ENCODE measurements at regions not wholly inside any gene's neighbourhood (a gene's known extent, or its start where the extent isn't known, plus 50 kb on each side); places are given as distances from the start of the nearest gene placed in this dataset.

- Histone ChIP-seq H3K9me2 (replicated peaks; ENCODE audit: insufficient read depth, low read length) (no peaks in the 10 kb centered on the region), H3K36me3 (ENCODE audit: low read length) (no peaks in the 10 kb centered on the region), H3F3A (ENCODE audit: insufficient read depth) (no peaks in the 10 kb centered on the region), H3K4me2 (ENCODE audit: low read depth, low read length, poor library complexity, severe bottlenecking) (no peak overlapping the region), H3K9ac (ENCODE audit: low read length) (no peak overlapping the region), H3K79me2 (ENCODE audit: insufficient read depth, low read length) (no peaks in the 10 kb centered on the region), H3K9me3 (ENCODE audit: insufficient read depth, low read length) (no peaks in the 10 kb centered on the region), H2AFZ (ENCODE audit: low read depth, low read length, severe bottlenecking) (no peak overlapping the region), H3K27me3 (ENCODE audit: low read length) (no peaks in the 10 kb centered on the region), H3K27ac (ENCODE audit: low read depth, low read length) (no peak overlapping the region), H3K4me3 (ENCODE audit: insufficient read depth, low read length, poor library complexity, severe bottlenecking) (no peak overlapping the region), H4K20me1 (ENCODE audit: low read depth, low read length) (no peaks in the 10 kb centered on the region)
- TF ChIP-seq EZH2phosphoT487 (conservative IDR thresholded peaks at IDR 0.05; ENCODE audit: low read length), result no peak
- no peak for TF ChIP-seq CTCF (IDR thresholded peaks at IDR 0.05; ENCODE audit: insufficient read depth, low read length, poor library complexity, severe bottlenecking)
Measured at GRCh38 chr17:79531191-79532095, 79.4 kb downstream of the RBFOX3 start.

GRCh38 chr17:79530361-79531105 is 80.3 kb downstream of the RBFOX3 start:
- no peaks in the 10 kb centered on the region for H3K9me3 ChIP-seq (ENCODE audit: insufficient read depth, low read length)
- H3K27ac ChIP-seq (ENCODE audit: low read depth, low read length), result no peak overlapping the region
- no peaks in the 10 kb centered on the region for H3K36me3 ChIP-seq (ENCODE audit: low read length)
- no peak overlapping the region for H3K4me2 ChIP-seq (ENCODE audit: low read depth, low read length, poor library complexity, severe bottlenecking)
- no peaks in the 10 kb centered on the region for H3K79me2 ChIP-seq (ENCODE audit: insufficient read depth, low read length)
- H3K9me2 ChIP-seq (replicated peaks; ENCODE audit: insufficient read depth, low read length), result no peaks in the 10 kb centered on the region
- no peaks in the 10 kb centered on the region for H4K20me1 ChIP-seq (ENCODE audit: low read depth, low read length)
- no peaks in the 10 kb centered on the region for H3K27me3 ChIP-seq (ENCODE audit: low read length)
- H3K4me3 ChIP-seq (ENCODE audit: insufficient read depth, low read length, poor library complexity, severe bottlenecking), result no peak overlapping the region
- no peak for TF ChIP-seq EZH2phosphoT487 (conservative IDR thresholded peaks at IDR 0.05; ENCODE audit: low read length)
- H3K9ac ChIP-seq (ENCODE audit: low read length), result no peak overlapping the region
- H3F3A ChIP-seq (ENCODE audit: insufficient read depth), result no peaks in the 10 kb centered on the region
- H2AFZ ChIP-seq (ENCODE audit: low read depth, low read length, severe bottlenecking), result no peak overlapping the region

GRCh38 chr17:79529661-79530081 is 81.2 kb downstream of the RBFOX3 start:
- no peaks in the 10 kb centered on the region for H3K79me2 ChIP-seq (ENCODE audit: insufficient read depth, low read length)
- no peaks in the 10 kb centered on the region for H3K36me3 ChIP-seq (ENCODE audit: low read length)
- H3K9me3 ChIP-seq (ENCODE audit: insufficient read depth, low read length), result no peaks in the 10 kb centered on the region
- TF ChIP-seq CTCF (IDR thresholded peaks at IDR 0.05; ENCODE audit: insufficient read depth, low read length, poor library complexity, severe bottlenecking) (no peak), EZH2phosphoT487 (conservative IDR thresholded peaks at IDR 0.05; ENCODE audit: low read length) (no peak)
- H3K27me3 ChIP-seq (ENCODE audit: low read length), result no peaks in the 10 kb centered on the region
- H3K9me2 ChIP-seq (replicated peaks; ENCODE audit: insufficient read depth, low read length), result no peaks in the 10 kb centered on the region
- H2AFZ ChIP-seq (ENCODE audit: low read depth, low read length, severe bottlenecking), result no peak overlapping the region
- H3K9ac ChIP-seq (ENCODE audit: low read length), result no peak overlapping the region
- no peaks in the 10 kb centered on the region for H4K20me1 ChIP-seq (ENCODE audit: low read depth, low read length)
- no peak overlapping the region for H3K27ac ChIP-seq (ENCODE audit: low read depth, low read length)
- no peaks in the 10 kb centered on the region for H3F3A ChIP-seq (ENCODE audit: insufficient read depth)
- H3K4me3 ChIP-seq (ENCODE audit: insufficient read depth, low read length, poor library complexity, severe bottlenecking), result no peak overlapping the region
- no peak overlapping the region for H3K4me2 ChIP-seq (ENCODE audit: low read depth, low read length, poor library complexity, severe bottlenecking)

Measured in SU-DHL-6 (cell line).